Peyer's patch (tissue), 4 donors: ENCODE measurements at regions not wholly inside any gene's neighbourhood (a gene's known extent, or its start where the extent isn't known, plus 50 kb on each side); places are given as distances from the start of the nearest gene placed in this dataset.

Experiments
- DNase-seq, 3 donors: peaks; one replicate each; pipeline ENCODE4 v3.0.0-alpha.2; 2017 to 2019
- H3K27ac ChIP-seq, 4 donors: fragments of 200-600 bp; sonication (generic); one replicate each; pipeline ENCODE4 v1.5.1; 2016 to 2019
- H3K27me3 ChIP-seq, 2 donors: fragments of 200-600 bp; sonication (generic); one replicate each; pipeline ENCODE4 v1.5.1; 2019
- H3K36me3 ChIP-seq, 3 donors: fragments of 200-600 bp; sonication (generic); one replicate each; pipeline ENCODE4 v1.5.1; 2016 to 2019
- H3K4me1 ChIP-seq, 4 donors: fragments of 200-600 bp; sonication (generic); one replicate each; pipeline ENCODE4 v1.5.1; 2016 to 2019
- H3K4me3 ChIP-seq, 4 donors: fragments of 200-600 bp; sonication (generic); 1 replicate in 3 of 4; 2 replicates in 1 of 4; pipeline ENCODE4 v1.5.1; 2016 to 2019; ENCODE audit warnings: mild to moderate bottlenecking in 1 of 4
- H3K9me3 ChIP-seq, 4 donors: fragments of 200-600 bp; sonication (generic); one replicate each; pipeline ENCODE4 v1.5.1; 2016 to 2019; ENCODE audit warnings: mild to moderate bottlenecking in 1 of 4
- CTCF ChIP-seq, 6 experiments: fragments of 450-650 bp in 4 of 6; fragments of 200-600 bp in 2 of 6; sonication (generic) in 1 of 6; IDR thresholded peaks; one replicate each; pipeline ENCODE4 v1.5.1; 2017 to 2019; ENCODE audit warnings: antibody characterized with exemption in 6 of 6, mild to moderate bottlenecking in 3 of 6, moderate library complexity in 1 of 6
- POLR2A ChIP-seq, 2 donors: fragments of 450-650 bp; IDR thresholded peaks; one replicate each; pipeline ENCODE4 v1.5.1; 2017; ENCODE audit warnings: antibody characterized with exemption in 2 of 2, mild to moderate bottlenecking in 2 of 2, moderate library complexity in 2 of 2

- DNase-seq = no peak
- Histone ChIP-seq H3K27me3 (no peaks in the 10 kb centered on the region), H3K27ac (no peak overlapping the region), H3K4me1 (no peaks in the 10 kb centered on the region), H3K4me3 (no peak overlapping the region), H3K9me3 (no peaks in the 10 kb centered on the region), H3K36me3 (no peaks in the 10 kb centered on the region)
- TF ChIP-seq POLR2A (IDR thresholded peaks at IDR 0.05) (no peak), CTCF (IDR thresholded peaks at IDR 0.05) (no peak)
Measured at GRCh38 chr10:83926606-83927005, 212.7 kb upstream of the GHITM start.

DNA sequence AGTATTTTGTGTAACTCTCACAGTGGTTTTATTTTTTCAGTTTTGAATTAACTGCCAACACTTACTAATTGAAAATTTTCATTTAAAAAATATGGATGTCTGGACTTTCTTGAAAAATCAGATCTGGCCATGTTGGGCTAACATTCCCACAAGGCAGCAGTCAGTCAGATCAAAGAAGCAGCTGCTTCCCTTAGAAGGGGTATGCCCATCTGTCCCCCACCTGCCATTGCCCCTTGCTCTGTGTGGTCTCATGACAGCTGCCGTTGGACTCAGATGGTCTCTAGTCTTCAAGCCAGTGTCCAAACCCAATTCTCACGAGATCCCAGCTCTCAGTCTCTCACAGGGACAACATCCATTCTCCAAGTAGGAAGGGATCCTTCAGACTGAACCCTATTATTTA, 212.1 kb upstream of the GHITM start:
- Histone ChIP-seq H3K27me3 (no peaks in the 10 kb centered on the region), H3K9me3 (no peaks in the 10 kb centered on the region), H3K4me3 (no peak overlapping the region), H3K4me1 (no peaks in the 10 kb centered on the region), H3K36me3 (no peaks in the 10 kb centered on the region), H3K27ac (no peak overlapping the region)
- TF ChIP-seq CTCF (IDR thresholded peaks at IDR 0.05) (no peak), POLR2A (IDR thresholded peaks at IDR 0.05) (no peak)
- DNase-seq = no peak

GRCh38 chr10:83929399-83929798, 209.9 kb upstream of the GHITM start:
- no peaks in the 10 kb centered on the region for H3K36me3 ChIP-seq
- H3K4me3 ChIP-seq = no peak overlapping the region
- H3K27me3 ChIP-seq = no peaks in the 10 kb centered on the region
- H3K9me3 ChIP-seq = no peaks in the 10 kb centered on the region
- no peaks in the 10 kb centered on the region for H3K4me1 ChIP-seq
- H3K27ac ChIP-seq = no peak overlapping the region
- no peak for DNase-seq
- TF ChIP-seq CTCF (IDR thresholded peaks at IDR 0.05) (no peak), POLR2A (IDR thresholded peaks at IDR 0.05) (no peak)

- no peak for TF ChIP-seq CTCF (IDR thresholded peaks at IDR 0.05)
- no peak for TF ChIP-seq POLR2A (IDR thresholded peaks at IDR 0.05)
- H3K36me3 ChIP-seq = no peaks in the 10 kb centered on the region
- no peaks in the 10 kb centered on the region for H3K4me1 ChIP-seq
- H3K27me3 ChIP-seq = no peaks in the 10 kb centered on the region
- DNase-seq = no peak
- H3K9me3 ChIP-seq = no peaks in the 10 kb centered on the region
- H3K27ac ChIP-seq = no peak overlapping the region
- H3K4me3 ChIP-seq = no peak overlapping the region
Measured at GRCh38 chr10:83931669-83932068, 207.6 kb upstream of the GHITM start.

- Histone ChIP-seq H3K9me3 (no peaks in the 10 kb centered on the region), H3K36me3 (no peaks in the 10 kb centered on the region), H3K27me3 (no peaks in the 10 kb centered on the region), H3K27ac (no peak overlapping the region), H3K4me1 (no peaks in the 10 kb centered on the region), H3K4me3 (no peak overlapping the region)
- no peak for DNase-seq
- TF ChIP-seq CTCF (IDR thresholded peaks at IDR 0.05) = no peak
- no peak for TF ChIP-seq POLR2A (IDR thresholded peaks at IDR 0.05)
Measured at GRCh38 chr10:83932245-83932644, 207.1 kb upstream of the GHITM start.

- Histone ChIP-seq H3K27me3 (no peaks in the 10 kb centered on the region), H3K4me1 (no peaks in the 10 kb centered on the region), H3K36me3 (no peaks in the 10 kb centered on the region), H3K9me3 (no peaks in the 10 kb centered on the region), H3K4me3 (no peak overlapping the region), H3K27ac (no peak overlapping the region)
- DNase-seq = no peak
- TF ChIP-seq CTCF (IDR thresholded peaks at IDR 0.05) = no peak
- TF ChIP-seq POLR2A (IDR thresholded peaks at IDR 0.05) = no peak
Measured at GRCh38 chr10:83934062-83934461, 205.2 kb upstream of the GHITM start.
